ENCODE measurements at regions not wholly inside any gene's neighbourhood (a gene's known extent, or its start where the extent isn't known, plus 50 kb on each side); places are given as distances from the start of the nearest gene placed in this dataset.
"Not testable (repeated sequence)": the region's sequence is repeated elsewhere in the genome, so short reads cannot be mapped to it uniquely, and the experiment has no call there.

DNA sequence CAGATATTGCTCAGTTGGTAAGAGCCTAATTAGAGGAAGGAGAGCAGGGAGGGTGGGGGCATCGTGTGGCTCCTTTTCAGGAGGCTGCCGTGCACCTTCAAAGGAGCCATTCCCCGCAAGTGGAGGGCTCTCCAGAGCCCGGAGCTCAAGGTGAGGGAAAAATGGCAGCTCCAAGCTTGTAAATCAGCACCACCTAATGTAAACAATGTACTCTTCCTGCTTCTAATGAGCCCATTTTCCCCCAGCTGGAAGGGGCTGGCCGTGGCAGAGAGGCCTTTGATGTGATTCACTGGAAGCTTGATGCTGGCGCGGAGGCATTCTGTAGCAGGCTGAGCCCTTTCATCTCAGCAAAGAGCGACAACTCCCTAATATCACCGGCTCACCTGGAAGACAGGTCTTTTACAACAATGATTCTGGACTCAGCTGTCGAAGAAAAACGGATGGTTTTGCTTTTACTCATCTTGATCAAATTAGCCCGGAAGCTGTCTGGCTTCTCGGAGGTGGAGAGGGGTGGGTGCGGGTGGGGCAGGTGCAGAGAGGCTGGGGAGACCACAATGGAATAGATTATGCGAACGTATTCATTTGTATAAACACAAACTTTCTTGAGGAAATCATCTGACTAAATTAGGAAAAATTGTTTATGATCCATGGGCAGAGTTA is 112.5 kb downstream of the RRAGC start:
- DNase-seq: no peak

DNA sequence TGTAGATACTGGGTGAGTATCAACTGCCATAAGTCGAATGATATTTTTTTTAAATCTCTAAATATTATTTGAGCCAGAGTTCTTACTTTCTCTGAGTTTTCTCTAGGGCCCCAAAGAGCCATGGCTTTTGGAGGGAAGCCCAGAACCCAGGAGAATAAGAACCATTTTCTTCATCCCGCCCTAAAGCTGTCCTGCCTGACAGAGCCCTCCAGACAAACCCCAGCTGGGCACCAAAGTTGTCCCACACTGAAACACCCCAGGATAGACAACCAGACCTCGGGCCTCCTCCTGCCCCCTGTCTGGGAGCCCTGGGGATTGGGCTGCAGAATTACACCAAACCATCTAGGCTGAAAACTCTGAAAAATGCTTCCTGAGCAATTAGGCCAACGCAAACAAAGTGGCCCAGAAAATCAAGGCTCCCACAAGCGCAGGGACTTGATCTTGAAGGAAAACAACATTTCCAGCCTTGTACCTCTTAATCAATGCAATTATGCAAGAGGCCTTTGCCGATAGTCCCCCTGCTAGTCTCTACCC is 113.1 kb downstream of the RRAGC start:
- no peak for DNase-seq

GRCh38 chr1:38745476-38746401 is 113.8 kb downstream of the RRAGC start:
- no peak for DNase-seq

- DNase-seq: no peak
Observed at GRCh38 chr1:38744452-38745350, 114.9 kb downstream of the RRAGC start.

GRCh38 chr1:38743184-38743583 is 116.4 kb downstream of the RRAGC start:
- DNase-seq: no peak

GRCh38 chr1:38741341-38741740 is 118.2 kb downstream of the RRAGC start:
- no peak for DNase-seq

- no peak for DNase-seq
Observed at GRCh38 chr1:38740487-38740886, 119.1 kb downstream of the RRAGC start.

- DNase-seq: no peak
Observed at GRCh38 chr1:38738207-38738606, 121.4 kb downstream of the RRAGC start.

GRCh38 chr1:38736399-38736798 is 123.2 kb downstream of the RRAGC start:
- DNase-seq: no peak

- DNase-seq: no peak
Observed at GRCh38 chr1:38735651-38736161, 123.9 kb downstream of the RRAGC start.

- DNase-seq: no peak
Observed at GRCh38 chr1:38733761-38734160, 125.8 kb downstream of the RRAGC start.

- DNase-seq: no peak
Observed at GRCh38 chr1:38730511-38731397, 128.8 kb downstream of the RRAGC start.

DNA sequence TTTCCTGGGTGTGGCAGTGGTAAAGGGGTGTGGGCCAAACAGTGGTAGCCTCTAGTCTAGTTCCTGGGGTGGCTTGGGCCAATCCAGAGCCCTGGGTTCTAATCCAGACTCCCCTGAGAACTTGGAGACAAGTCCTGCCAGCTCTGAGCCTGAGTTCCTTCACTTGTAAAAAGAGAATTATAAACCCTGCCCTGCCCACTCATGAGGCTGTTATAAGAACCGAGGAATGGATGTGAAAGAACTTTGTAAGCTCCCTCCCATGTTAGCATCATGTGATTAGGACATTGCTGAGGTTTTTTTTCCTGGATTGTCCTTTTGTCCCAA is 131.0 kb downstream of the RRAGC start:
- DNase-seq: no peak

DNA sequence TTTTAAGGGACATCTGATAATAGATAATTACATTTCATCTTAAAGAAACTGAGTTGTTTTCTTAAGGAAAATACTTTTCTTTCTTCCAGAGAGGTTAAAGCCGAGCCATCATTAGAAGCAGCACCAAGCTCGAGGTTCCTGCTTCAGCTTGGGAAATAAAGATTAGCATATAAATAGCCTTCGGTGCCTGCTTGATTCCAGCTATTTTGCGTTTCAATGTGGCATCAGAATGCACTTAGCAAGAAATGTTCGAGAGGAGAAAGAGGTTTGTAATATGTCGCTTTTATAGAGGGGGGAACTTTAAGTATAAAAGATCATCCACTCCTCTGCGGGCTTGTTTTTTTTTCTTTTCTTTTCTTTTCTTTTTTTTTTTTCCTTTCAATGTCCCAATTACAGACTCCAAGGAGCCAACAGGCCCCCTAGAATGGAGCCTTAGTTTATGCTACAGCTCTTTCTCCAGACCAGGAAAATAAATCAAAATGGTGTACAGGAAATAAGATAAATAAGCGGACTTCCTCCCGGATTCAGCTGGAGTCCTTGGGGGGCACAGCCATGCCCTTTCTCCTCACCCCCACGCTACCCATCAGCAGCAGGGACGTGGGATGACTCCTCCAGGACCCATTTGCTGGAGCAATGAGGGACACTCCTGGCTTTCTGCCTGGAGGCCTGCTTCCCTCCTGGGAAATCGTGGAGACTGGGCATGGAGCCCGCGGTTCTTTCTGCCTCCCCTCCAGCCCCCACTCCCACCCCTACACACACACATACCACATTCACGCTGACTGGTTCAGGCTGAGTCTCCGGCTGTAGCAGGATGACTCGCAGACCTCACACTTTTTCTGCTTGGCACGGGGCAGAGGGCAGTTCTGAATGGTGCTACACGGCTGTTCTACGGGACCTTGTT is 131.6 kb downstream of the RRAGC start:
- DNase-seq: no peak

DNA sequence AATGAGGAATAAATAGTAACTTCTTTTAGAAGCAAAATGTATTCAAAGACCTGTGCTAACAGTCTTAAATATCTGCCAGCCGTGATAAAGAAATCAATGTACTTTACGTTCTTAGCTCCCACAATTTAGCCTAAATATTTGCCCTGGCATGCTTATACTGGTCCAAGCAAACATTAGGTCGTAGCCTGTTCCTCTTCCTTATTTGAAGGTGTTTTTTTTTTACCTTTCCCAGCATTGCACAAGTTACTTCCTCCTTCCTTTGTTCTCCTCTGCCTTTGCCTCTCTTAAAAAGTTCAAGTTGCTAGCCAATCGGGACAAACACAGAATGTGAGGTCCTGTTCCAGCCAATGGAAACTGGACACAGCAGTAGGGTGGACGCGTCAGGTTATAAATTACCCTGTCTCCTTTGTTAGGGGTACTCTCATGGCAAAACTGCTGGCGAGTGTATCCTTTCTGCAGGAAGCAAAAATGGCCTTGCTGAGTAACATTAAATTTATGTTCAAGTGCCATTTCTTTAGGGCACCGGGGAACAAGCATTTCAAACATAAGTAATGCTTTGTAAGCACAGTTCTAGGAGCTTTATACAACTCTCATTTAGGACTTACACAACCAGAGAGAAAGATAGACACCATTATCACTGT is 134.1 kb downstream of the RRAGC start:
- DNase-seq: not testable (repeated sequence)

GRCh38 chr1:38724160-38725131 is 135.1 kb downstream of the RRAGC start:
- no peak for DNase-seq

GRCh38 chr1:38721816-38722215 is 137.8 kb downstream of the RRAGC start:
- DNase-seq: no peak

GRCh38 chr1:38719880-38720279 is 139.7 kb downstream of the RRAGC start:
- DNase-seq: no peak

GRCh38 chr1:38718031-38718430 is 141.5 kb downstream of the RRAGC start:
- DNase-seq: no peak
